HCT116 (cell line): ENCODE measurements at regions not wholly inside any gene's neighbourhood (a gene's known extent, or its start where the extent isn't known, plus 50 kb on each side); places are given as distances from the start of the nearest gene placed in this dataset.

ENCODE experiments used
- ATAC-seq: fragments of 200-7000 bp; cut with Tn5 transposase; 2 replicates; pipeline ENCODE4 v1.9.1; 2020; ENCODE audit warnings: mild to moderate bottlenecking, moderate library complexity
- BruUV-seq: library from RNA; stranded (reverse); fragments of 400-500 nt; replicated peaks from 2 replicates; lab custom pipeline; 2021; lab: Mats Ljungman, UMichigan
- CTCF ChIA-PET: fragments of 300-600 bp; sonication (Branson Sonifier 250); formaldehyde crosslinking; loops from one replicate; lab custom pipeline; 2021; ENCODE audit warnings: antibody characterized with exemption; lab: Charles Lee
- POLR2A ChIA-PET: fragments of 300-600, 350-600 bp; sonication (Branson Sonifier 250); formaldehyde crosslinking; loops from one replicate; lab custom pipeline; 2021; ENCODE audit warnings: antibody characterized with exemption; lab: Charles Lee
- RAD21 ChIA-PET, 2 experiments: fragments of 300-600 bp; sonication (Branson Sonifier 250); formaldehyde crosslinking; loops; one replicate each; lab custom pipeline; 2023; ENCODE audit warnings: low total read pairs in 2 of 2; ENCODE audit not compliant: uncharacterized antibody in 2 of 2, unreplicated experiment in 2 of 2, low non-redundant PET in 1 of 2; lab: Charles Lee
- DNase-seq: peaks from one replicate; pipeline ENCODE4 v3.0.0-alpha.2; 2010; ENCODE audit warnings: low read depth, low spot score
- H2AFZ ChIP-seq: fragments of 200-600 bp; shearing (Covaris generic), sonication (generic); 2 replicates; pipeline ENCODE4 v1.6.1; 2017; ENCODE audit warnings: low read depth, mixed run types, mixed read lengths, antibody characterized with exemption, low read length; ENCODE audit not compliant: poor library complexity, severe bottlenecking
- H3K27ac ChIP-seq: 2 replicates; pipeline ENCODE4 v1.5.1; 2012; ENCODE audit warnings: low read depth, low read length
- H3K27me3 ChIP-seq: fragments of 200-600 bp; sonication (generic); 2 replicates; pipeline ENCODE4 v1.6.1; 2016; ENCODE audit warnings: mixed run types, low read length, mixed read lengths; ENCODE audit not compliant: insufficient read depth
- H3K36me3 ChIP-seq, 2 experiments: fragments of 200-500 bp in 1 of 2; fragments of 200-600 bp in 1 of 2; sonication (Bioruptor generic) in 1 of 2; sonication (generic) in 1 of 2; 2 replicates each; pipeline versions ENCODE4 v1.5.1 to v1.6.1; 2014 to 2016; ENCODE audit warnings: low read length in 2 of 2, inconsistent platforms in 1 of 2, mixed read lengths in 1 of 2, mixed run types in 1 of 2; ENCODE audit not compliant: insufficient read depth in 2 of 2, control insufficient read depth in 1 of 2
- H3K4me1 ChIP-seq, 2 experiments: fragments of 200-600 bp in 1 of 2; sonication (generic) in 1 of 2; 2 replicates each; pipeline versions ENCODE4 v1.5.1 to v1.6.1; 2012 to 2017; ENCODE audit warnings: low read length in 2 of 2, inconsistent platforms in 1 of 2, mild to moderate bottlenecking in 1 of 2, mixed read lengths in 1 of 2, mixed run types in 1 of 2, moderate library complexity in 1 of 2; ENCODE audit not compliant: insufficient read depth in 2 of 2, control insufficient read depth in 1 of 2
- H3K4me2 ChIP-seq: fragments of 200-600 bp; sonication (generic); 2 replicates; pipeline ENCODE4 v1.6.1; 2017; ENCODE audit warnings: mixed run types, low read length, mixed read lengths
- H3K4me3 ChIP-seq, 2 experiments: fragments of 200-600 bp in 1 of 2; sonication (generic) in 1 of 2; replicated peaks in 1 of 2; 2 replicates each; pipeline ENCODE4 v1.5.1; 2011 to 2016; ENCODE audit warnings: low read length in 2 of 2, control low read depth in 1 of 2, low read depth in 1 of 2, mild to moderate bottlenecking in 1 of 2, mixed read lengths in 1 of 2, mixed run types in 1 of 2
- H3K79me2 ChIP-seq: fragments of 200-600 bp; sonication (generic); 2 replicates; pipeline ENCODE4 v1.6.1; 2017; ENCODE audit warnings: mild to moderate bottlenecking, mixed run types, low read length, moderate library complexity, mixed read lengths; ENCODE audit not compliant: insufficient read depth
- H3K9ac ChIP-seq: fragments of 200-600 bp; sonication (generic); 2 replicates; pipeline ENCODE4 v1.6.1; 2016; ENCODE audit warnings: low read length, mixed read lengths
- H3K9me2 ChIP-seq: fragments of 200-600 bp; sonication (generic), shearing (Covaris generic); 2 replicates; pipeline ENCODE4 v1.6.1; 2017; ENCODE audit warnings: mixed run types, mild to moderate bottlenecking, moderate library complexity; ENCODE audit not compliant: insufficient read depth
- H3K9me3 ChIP-seq, 2 experiments: fragments of 200-500 bp in 1 of 2; fragments of 200-600 bp in 1 of 2; sonication (Bioruptor generic) in 1 of 2; sonication (generic) in 1 of 2; 2 replicates each; pipeline ENCODE4 v1.6.1; 2014 to 2017; ENCODE audit warnings: low read length in 2 of 2, mixed read lengths in 2 of 2, inconsistent platforms in 1 of 2, low read depth in 1 of 2, mild to moderate bottlenecking in 1 of 2, mixed run types in 1 of 2, moderate library complexity in 1 of 2; ENCODE audit not compliant: control insufficient read depth in 1 of 2, insufficient read depth in 1 of 2
- H4K20me1 ChIP-seq: fragments of 200-600 bp; sonication (generic), shearing (Covaris generic); 2 replicates; pipeline ENCODE4 v1.6.1; 2017; ENCODE audit warnings: mixed run types, mild to moderate bottlenecking, moderate library complexity; ENCODE audit not compliant: insufficient read depth
- CBX3 ChIP-seq: IDR thresholded peaks from 2 replicates; pipeline ENCODE4 v1.6.1; 2012; ENCODE audit warnings: low read depth
- CEBPB ChIP-seq: IDR thresholded peaks from 2 replicates; pipeline ENCODE4 v1.6.1; 2012; ENCODE audit warnings: low read depth
- CTCF ChIP-seq, 3 experiments: fragments of 200-600 bp in 1 of 3; sonication (generic) in 1 of 3; IDR thresholded peaks in 2 of 3; conservative IDR thresholded peaks in 1 of 3; 2 replicates each; pipeline ENCODE4 v1.5.1; 2012 to 2017; ENCODE audit warnings: low read depth in 2 of 3, low read length in 2 of 3, antibody characterized with exemption in 1 of 3, borderline replicate concordance in 1 of 3, control low read depth in 1 of 3, mild to moderate bottlenecking in 1 of 3, mixed read lengths in 1 of 3, mixed run types in 1 of 3, moderate library complexity in 1 of 3; ENCODE audit not compliant: insufficient read depth in 1 of 3
- ELF1 ChIP-seq: IDR thresholded peaks from 2 replicates; pipeline ENCODE4 v1.6.1; 2012; ENCODE audit warnings: low read depth, borderline replicate concordance
- EZH2 ChIP-seq: fragments of 200-600 bp; sonication (generic); IDR thresholded peaks from 2 replicates; pipeline ENCODE4 v1.6.1; 2017; ENCODE audit warnings: antibody characterized with exemption, mixed run types
- EZH2phosphoT487 ChIP-seq: fragments of 200-600 bp; IDR thresholded peaks from 2 replicates; pipeline ENCODE4 v1.6.1; 2018; ENCODE audit warnings: antibody characterized with exemption, borderline replicate concordance
- FOSL1 ChIP-seq: IDR thresholded peaks from 2 replicates; pipeline ENCODE4 v1.6.1; 2012; ENCODE audit warnings: low read depth
- MAX ChIP-seq: IDR thresholded peaks from 2 replicates; pipeline ENCODE4 v1.6.1; 2012
- POLR2A ChIP-seq: IDR thresholded peaks from 2 replicates; pipeline ENCODE4 v1.7.0; 2011; ENCODE audit warnings: borderline replicate concordance; ENCODE audit not compliant: insufficient read depth, insufficient read length; ENCODE audit errors: extremely low read depth
- POLR2AphosphoS5 ChIP-seq: IDR thresholded peaks from 2 replicates; pipeline ENCODE4 v1.6.1; 2011; ENCODE audit warnings: mild to moderate bottlenecking, low read depth, low read length, moderate library complexity
- RAD21 ChIP-seq: IDR thresholded peaks from 2 replicates; pipeline ENCODE4 v1.6.1; 2012; ENCODE audit warnings: low read depth, mild to moderate bottlenecking
- SIN3A ChIP-seq: IDR thresholded peaks from 2 replicates; pipeline ENCODE4 v1.6.1; 2012; ENCODE audit warnings: low read depth
- SP1 ChIP-seq: IDR thresholded peaks from 2 replicates; pipeline ENCODE4 v1.6.1; 2012; ENCODE audit warnings: low read depth
- SRF ChIP-seq: IDR thresholded peaks from 2 replicates; pipeline ENCODE4 v1.6.1; 2012; ENCODE audit warnings: low read depth
- TCF7L2 ChIP-seq: IDR thresholded peaks from 2 replicates; pipeline ENCODE4 v1.7.0; 2011; ENCODE audit warnings: borderline replicate concordance, inconsistent platforms; ENCODE audit not compliant: insufficient read depth, insufficient read length; ENCODE audit errors: extremely low read depth
- YY1 ChIP-seq: IDR thresholded peaks from 2 replicates; pipeline ENCODE4 v1.6.1; 2011; ENCODE audit warnings: low read length, low read depth, moderate library complexity, mild to moderate bottlenecking; ENCODE audit not compliant: insufficient replicate concordance; ENCODE audit errors: extremely low read depth
- ZFX ChIP-seq: fragments of 450-650 bp; IDR thresholded peaks from 2 replicates; pipeline ENCODE4 v1.6.1; 2017
- intact Hi-C: fragments of 100-400 bp; cut with micrococcal nuclease; formaldehyde crosslinking; loops from 2 replicates; pipeline ENCODE4 v1.10.0; 2022

GRCh38 chr2:56741601-56742102 lies 557.9 kb downstream of the CCDC85A start (continued):
- TF ChIP-seq FOSL1 (peak; percentile 59), MAX (peak; percentile 20; the same call in 1 of the 2 replicates)

- Histone ChIP-seq H3K4me1 (peaks cover 8 to 11% of the 10 kb centered on the region in 2 experiments; a peak in 3 of 4 replicates), H2AFZ (no peak overlapping the region), H3K27me3 (no peaks in the 10 kb centered on the region), H3K9me2 (no peaks in the 10 kb centered on the region), H3K36me3 (no peaks in the 10 kb centered on the region), H3K4me2 (no peak overlapping the region), H3K79me2 (no peaks in the 10 kb centered on the region), H3K4me3 (no peak overlapping the region), H4K20me1 (no peaks in the 10 kb centered on the region), H3K27ac (no peak overlapping the region), H3K9me3 (no peaks in the 10 kb centered on the region), H3K9ac (no peak overlapping the region)
- POLR2A ChIA-PET: no interaction called here
- RAD21 ChIA-PET: no interaction called here
- no TSS peak for BruUV-seq
- no peak for DNase-seq
- no peak for ATAC-seq
- TF ChIP-seq RAD21 (no peak), TCF7L2 (no peak), CEBPB (no peak), SIN3A (no peak), POLR2A (no peak), YY1 (no peak), MAX (no peak), ELF1 (no peak), CBX3 (no peak), EZH2 (no peak), CTCF (IDR thresholded peaks at IDR 0.05 in 2 of 3, conservative IDR thresholded peaks at IDR 0.05 in 1 of 3; ENCODE audit: borderline replicate concordance in 1 of 3, insufficient read depth in 1 of 3, low read depth in 2 of 3, low read length in 2 of 3) (no peak), FOSL1 (no peak), SRF (no peak), EZH2phosphoT487 (no peak), ZFX (no peak), SP1 (no peak), POLR2AphosphoS5 (no peak)
- CTCF ChIA-PET: no interaction called here
- intact Hi-C loops: no loop called here
These were observed 560.0 kb downstream of the CCDC85A start for GRCh38 chr2:56743807-56744206.
